Activated naive CD4-positive, alpha-beta T cell treated with anti-CD3 and anti-CD28 coated beads, Interleukin-2, amount 50 U/mL, for 72 hours (primary cell): ENCODE measurements at regions not wholly inside any gene's neighbourhood (a gene's known extent, or its start where the extent isn't known, plus 50 kb on each side); places are given as distances from the start of the nearest gene placed in this dataset.

Experiments used
- ATAC-seq, 2 donors: fragments of 150-1000 bp; cut with Tn5 transposase; 2 replicates each; pipeline ENCODE4 v1.10.0; 2021; ENCODE audit warnings: mild to moderate bottlenecking in 2 of 2, moderate library complexity in 2 of 2
- DNase-seq, 2 donors: peaks; one replicate each; pipeline ENCODE4 v3.0.0; 2021 to 2022; ENCODE audit warnings: low spot score in 2 of 2
- H3K27ac Mint-ChIP-seq, 2 donors: one replicate each; pipeline ENCODE4 v1.8.0; 2022; ENCODE audit warnings: mild to moderate bottlenecking in 2 of 2, mixed read lengths in 2 of 2
- H3K36me3 Mint-ChIP-seq, 2 donors: one replicate each; pipeline ENCODE4 v1.8.0; 2022; ENCODE audit warnings: mixed read lengths in 2 of 2
- H3K9me3 Mint-ChIP-seq, 2 donors: one replicate each; pipeline ENCODE4 v1.8.0; 2022; ENCODE audit warnings: mixed read lengths in 2 of 2

GRCh38 chr3:89802881-89803280 lies 695.5 kb downstream of the EPHA3 start:
- no peak for DNase-seq
- H3K27ac Mint-ChIP-seq: no peak overlapping the region
- no peaks in the 10 kb centered on the region for H3K36me3 Mint-ChIP-seq
- no peak for ATAC-seq
- peaks cover 0 to 4% of the 10 kb centered on the region in 2 donors for H3K9me3 Mint-ChIP-seq

DNA sequence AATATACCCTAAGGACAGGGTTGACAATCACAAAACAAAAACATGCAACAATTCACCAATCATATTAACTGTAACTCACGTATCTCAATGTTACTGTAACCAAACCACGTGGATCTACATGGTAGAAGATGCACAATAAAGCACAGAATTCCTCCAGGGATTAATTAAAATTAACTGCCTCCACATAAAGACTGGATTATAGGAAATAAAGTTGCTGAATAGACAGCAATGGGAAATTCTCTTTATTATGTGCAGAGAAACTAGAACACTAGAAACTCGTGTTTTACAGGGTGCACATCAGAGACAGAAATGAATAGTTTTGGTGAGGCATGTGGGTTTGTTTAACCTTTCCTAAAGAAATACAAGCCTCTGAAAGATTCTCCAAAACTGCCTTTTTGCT lies 696.3 kb downstream of the EPHA3 start:
- H3K9me3 Mint-ChIP-seq: peaks cover under 1 to 4% of the 10 kb centered on the region in 2 donors
- H3K27ac Mint-ChIP-seq: no peak overlapping the region
- no peaks in the 10 kb centered on the region for H3K36me3 Mint-ChIP-seq
- ATAC-seq (no peak), DNase-seq (no peak)

DNA sequence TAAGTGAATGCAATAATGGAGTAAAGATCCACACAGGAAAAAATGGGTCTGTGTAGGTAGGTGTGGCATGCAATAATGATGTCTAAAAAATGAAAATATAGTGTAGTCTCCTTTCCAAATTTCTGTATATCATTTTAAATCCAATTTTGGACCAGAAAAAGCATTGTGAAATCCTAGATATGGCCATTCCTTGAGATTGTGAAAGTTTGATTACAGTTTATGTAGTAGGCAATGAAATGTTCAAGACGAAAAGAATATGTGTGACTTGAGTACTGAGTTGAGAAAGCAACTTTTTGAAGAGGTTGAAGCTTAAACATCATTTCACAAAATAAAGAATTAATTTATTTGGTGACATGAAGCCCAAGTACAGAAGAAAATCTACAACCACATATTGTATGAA lies 698.7 kb downstream of the EPHA3 start:
- peaks cover 0 to 4% of the 10 kb centered on the region in 2 donors for H3K36me3 Mint-ChIP-seq
- no peak for DNase-seq
- no peak for ATAC-seq
- peaks cover 7 to 11% of the 10 kb centered on the region in 2 donors for H3K9me3 Mint-ChIP-seq
- H3K27ac Mint-ChIP-seq: no peak overlapping the region

DNA sequence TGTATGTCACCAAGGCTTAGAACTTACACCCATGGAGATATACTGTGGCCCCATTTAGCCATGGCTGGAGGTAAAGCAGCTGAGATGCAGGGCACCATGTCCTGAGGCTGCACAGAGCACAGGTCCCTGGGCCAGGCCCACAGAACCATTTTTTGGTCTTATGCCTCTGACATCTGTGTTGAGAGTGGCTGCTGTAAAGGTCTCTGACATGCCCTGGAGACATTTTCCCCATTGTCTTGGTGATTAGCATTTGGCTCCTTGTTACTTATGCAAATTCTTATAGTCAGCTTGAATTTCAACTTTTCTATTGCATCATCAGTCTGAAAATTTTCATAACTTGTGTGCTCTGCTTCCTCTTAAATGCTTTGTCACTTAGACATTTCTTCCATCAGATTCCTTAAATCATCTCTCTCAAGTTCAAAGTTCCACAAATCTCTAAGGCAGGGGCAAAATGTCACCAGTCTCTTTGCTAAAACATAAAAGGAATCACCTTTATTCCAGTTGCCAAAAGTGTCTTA lies 701.3 kb downstream of the EPHA3 start:
- no peak for ATAC-seq

GRCh38 chr3:89813500-89813899 lies 706.1 kb downstream of the EPHA3 start:
- no peak overlapping the region for H3K27ac Mint-ChIP-seq
- DNase-seq (no peak), ATAC-seq (no peak)
- peaks cover 0 to 16% of the 10 kb centered on the region in 2 donors for H3K36me3 Mint-ChIP-seq
- peaks cover 23 to 32% of the 10 kb centered on the region in 2 donors for H3K9me3 Mint-ChIP-seq

More for the DNA sequence above, 701.3 kb downstream of the EPHA3 start:
- no peak overlapping the region for H3K27ac Mint-ChIP-seq
- peaks cover 0 to 7% of the 10 kb centered on the region in 2 donors for H3K36me3 Mint-ChIP-seq
- DNase-seq: no peak
- peaks cover 7 to 21% of the 10 kb centered on the region in 2 donors for H3K9me3 Mint-ChIP-seq

GRCh38 chr3:89841041-89841440 lies 733.6 kb downstream of the EPHA3 start:
- Mint-ChIP-seq H3K36me3 (peaks cover 0 to 4% of the 10 kb centered on the region in 2 donors), H3K27ac (no peak overlapping the region), H3K9me3 (peaks cover 11 to 12% of the 10 kb centered on the region in 2 donors)
- ATAC-seq: no peak
- no peak for DNase-seq

DNA sequence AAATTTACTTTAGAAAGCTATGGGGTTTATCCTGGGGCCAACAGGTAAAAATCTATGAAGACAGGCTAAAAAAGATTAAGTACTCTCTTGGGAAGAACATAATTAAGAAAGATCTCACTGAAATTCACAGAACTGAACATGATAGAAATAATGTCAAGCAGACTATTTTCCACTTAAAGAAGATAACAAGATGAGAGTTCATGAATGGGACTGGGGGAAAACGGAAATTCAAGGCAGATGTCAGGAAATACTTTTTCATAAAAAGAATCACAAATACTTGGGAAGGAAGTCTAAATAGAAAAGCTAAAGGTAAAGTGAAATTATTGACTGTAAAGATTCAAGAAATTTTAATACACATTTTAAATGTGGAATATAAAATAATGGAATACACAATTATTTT lies 737.6 kb downstream of the EPHA3 start:
- peaks cover 0 to 4% of the 10 kb centered on the region in 2 donors for H3K36me3 Mint-ChIP-seq
- DNase-seq (no peak), ATAC-seq (no peak)
- H3K9me3 Mint-ChIP-seq: peaks cover 6 to 10% of the 10 kb centered on the region in 2 donors
- no peak overlapping the region for H3K27ac Mint-ChIP-seq

GRCh38 chr3:89847955-89848354 lies 740.5 kb downstream of the EPHA3 start:
- ATAC-seq (no peak), DNase-seq (no peak)
- H3K9me3 Mint-ChIP-seq: peaks cover 6 to 14% of the 10 kb centered on the region in 2 donors
- H3K36me3 Mint-ChIP-seq: no peaks in the 10 kb centered on the region
- no peak overlapping the region for H3K27ac Mint-ChIP-seq

GRCh38 chr3:89851974-89852621 lies 744.7 kb downstream of the EPHA3 start:
- no peak for DNase-seq
- H3K27ac Mint-ChIP-seq: no peak overlapping the region
- H3K36me3 Mint-ChIP-seq: no peaks in the 10 kb centered on the region
- ATAC-seq: no peak
- peaks cover 11 to 20% of the 10 kb centered on the region in 2 donors for H3K9me3 Mint-ChIP-seq

DNA sequence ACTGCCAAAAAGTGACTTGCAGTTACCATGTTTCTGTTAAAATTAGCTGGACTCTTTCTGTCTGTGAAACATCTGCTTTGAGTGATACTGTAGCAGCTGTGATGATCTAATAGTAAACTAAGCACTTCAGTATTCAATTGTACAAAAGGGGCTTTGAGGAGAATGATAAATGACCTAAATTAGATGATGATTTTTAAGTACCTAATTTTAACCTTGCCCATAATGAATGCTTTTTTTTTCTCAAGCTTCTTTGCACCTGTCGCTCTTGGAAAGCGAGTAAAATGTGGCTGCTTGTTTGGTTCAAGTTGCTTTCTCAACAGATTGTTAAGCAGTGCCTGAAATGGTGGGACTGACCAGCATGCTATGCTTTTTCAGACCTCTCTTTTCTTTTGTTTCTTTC lies 752.3 kb downstream of the EPHA3 start:
- no peak for ATAC-seq

DNA sequence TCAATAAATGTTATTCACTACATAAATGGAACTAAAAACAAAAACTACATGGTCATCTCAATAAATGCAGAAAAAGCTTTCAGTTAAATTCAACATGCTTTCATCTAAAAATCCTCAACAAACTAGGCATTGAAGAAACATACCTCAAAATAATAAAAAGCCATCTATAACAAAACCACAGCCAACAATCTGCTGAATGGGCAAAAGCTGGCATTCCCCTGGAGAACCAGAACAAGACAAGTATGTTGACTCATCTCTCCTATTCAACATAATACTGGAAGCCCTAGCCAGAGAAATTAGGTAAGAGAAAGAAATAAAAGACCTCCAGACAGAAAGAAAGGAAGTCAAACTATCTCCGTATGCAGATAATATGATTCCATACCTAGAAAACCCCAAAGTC lies 759.9 kb downstream of the EPHA3 start:
- Mint-ChIP-seq H3K36me3 (no peaks in the 10 kb centered on the region), H3K9me3 (peaks cover 9% of the 10 kb centered on the region in 2 donors), H3K27ac (no peak overlapping the region)
- DNase-seq (no peak), ATAC-seq (no peak)

More for the DNA sequence above, 752.3 kb downstream of the EPHA3 start:
- H3K27ac Mint-ChIP-seq: no peak overlapping the region
- peaks cover 5 to 10% of the 10 kb centered on the region in 2 donors for H3K9me3 Mint-ChIP-seq
- DNase-seq: no peak
- no peaks in the 10 kb centered on the region for H3K36me3 Mint-ChIP-seq

GRCh38 chr3:89876116-89876515 lies 768.7 kb downstream of the EPHA3 start:
- peaks cover 22 to 30% of the 10 kb centered on the region in 2 donors for H3K9me3 Mint-ChIP-seq
- no peak overlapping the region for H3K27ac Mint-ChIP-seq
- H3K36me3 Mint-ChIP-seq: peaks cover 0 to 7% of the 10 kb centered on the region in 2 donors
- DNase-seq (no peak), ATAC-seq (no peak)

DNA sequence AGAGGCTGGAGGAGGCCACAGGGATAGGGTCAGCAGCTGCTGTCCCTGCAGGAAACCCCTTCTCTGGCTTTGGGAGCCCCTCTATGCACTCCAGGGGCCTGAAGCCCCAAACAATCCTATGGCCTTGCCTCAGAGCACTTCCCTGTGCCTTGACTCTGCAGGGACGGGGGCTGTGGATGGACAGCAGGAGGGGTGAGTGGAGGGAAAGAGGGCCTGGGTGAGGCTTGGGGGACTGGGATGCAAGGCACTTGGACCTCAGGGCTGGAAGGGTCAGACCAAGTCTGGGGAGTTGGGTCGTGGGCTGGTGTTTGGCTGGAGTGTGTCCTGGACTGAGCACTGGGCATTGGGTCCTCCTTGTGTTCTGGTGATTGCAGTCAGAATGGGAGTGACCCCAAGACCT lies 769.8 kb downstream of the EPHA3 start:
- Mint-ChIP-seq H3K27ac (no peak overlapping the region), H3K36me3 (peaks cover 0 to 7% of the 10 kb centered on the region in 2 donors), H3K9me3 (peaks cover 22 to 30% of the 10 kb centered on the region in 2 donors)
- ATAC-seq (no peak), DNase-seq (no peak)

- DNase-seq (no peak), ATAC-seq (no peak)
- peaks cover 9 to 12% of the 10 kb centered on the region in 2 donors for H3K9me3 Mint-ChIP-seq
- peaks cover 0 to 15% of the 10 kb centered on the region in 2 donors for H3K36me3 Mint-ChIP-seq
- no peak overlapping the region for H3K27ac Mint-ChIP-seq
These were observed 782.0 kb downstream of the EPHA3 start for GRCh38 chr3:89889386-89889785.

DNA sequence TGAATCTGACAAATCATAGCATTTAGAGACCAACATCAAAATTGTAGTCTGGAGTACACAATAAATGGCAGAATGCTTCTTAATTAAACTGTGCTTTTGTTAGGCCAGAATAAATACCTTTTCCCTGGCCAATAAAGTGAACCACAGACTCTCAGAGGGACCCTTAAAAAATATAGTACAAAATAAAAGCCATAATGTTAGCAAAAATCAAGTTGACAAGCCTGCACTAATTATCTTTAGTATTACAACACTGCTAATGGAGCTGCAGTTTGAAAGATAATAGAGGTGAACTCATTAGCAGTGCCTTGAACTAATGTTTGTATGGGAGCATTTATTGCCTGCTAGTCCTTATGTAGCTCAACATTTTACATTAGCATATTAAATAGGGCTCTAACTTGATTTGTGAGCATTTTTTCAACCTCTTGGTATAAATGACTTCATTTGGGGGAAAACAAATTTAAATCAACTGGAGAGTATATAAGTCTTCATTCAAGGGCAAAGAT lies 801.3 kb downstream of the EPHA3 start:
- ATAC-seq: no peak
- no peak for DNase-seq
- Mint-ChIP-seq H3K36me3 (no peaks in the 10 kb centered on the region), H3K27ac (no peak overlapping the region), H3K9me3 (peaks cover 19 to 30% of the 10 kb centered on the region in 2 donors)

- ATAC-seq: no peak
- H3K27ac Mint-ChIP-seq: no peak overlapping the region
- peaks cover 0 to 4% of the 10 kb centered on the region in 2 donors for H3K36me3 Mint-ChIP-seq
- peaks cover 6 to 7% of the 10 kb centered on the region in 2 donors for H3K9me3 Mint-ChIP-seq
- no peak for DNase-seq
These were observed 804.6 kb downstream of the EPHA3 start for GRCh38 chr3:89912031-89912430.

GRCh38 chr3:89923921-89924610 lies 816.6 kb downstream of the EPHA3 start:
- peaks cover 7 to 12% of the 10 kb centered on the region in 2 donors for H3K9me3 Mint-ChIP-seq
- no peaks in the 10 kb centered on the region for H3K36me3 Mint-ChIP-seq
- DNase-seq: no peak
- H3K27ac Mint-ChIP-seq: no peak overlapping the region
- no peak for ATAC-seq
